GM21529 (cell line): ENCODE measurements at regions not wholly inside any gene's neighbourhood (a gene's known extent, or its start where the extent isn't known, plus 50 kb on each side); places are given as distances from the start of the nearest gene placed in this dataset.
A peak's percentile ranks its signal among the peaks of the same experiment; 100 is the strongest.

Experiments used
- ATAC-seq: cut with Tn5 transposase; IDR thresholded peaks from one replicate; pipeline ENCODE4 v1.9.1; 2021; ENCODE audit not compliant: unreplicated experiment

DNA sequence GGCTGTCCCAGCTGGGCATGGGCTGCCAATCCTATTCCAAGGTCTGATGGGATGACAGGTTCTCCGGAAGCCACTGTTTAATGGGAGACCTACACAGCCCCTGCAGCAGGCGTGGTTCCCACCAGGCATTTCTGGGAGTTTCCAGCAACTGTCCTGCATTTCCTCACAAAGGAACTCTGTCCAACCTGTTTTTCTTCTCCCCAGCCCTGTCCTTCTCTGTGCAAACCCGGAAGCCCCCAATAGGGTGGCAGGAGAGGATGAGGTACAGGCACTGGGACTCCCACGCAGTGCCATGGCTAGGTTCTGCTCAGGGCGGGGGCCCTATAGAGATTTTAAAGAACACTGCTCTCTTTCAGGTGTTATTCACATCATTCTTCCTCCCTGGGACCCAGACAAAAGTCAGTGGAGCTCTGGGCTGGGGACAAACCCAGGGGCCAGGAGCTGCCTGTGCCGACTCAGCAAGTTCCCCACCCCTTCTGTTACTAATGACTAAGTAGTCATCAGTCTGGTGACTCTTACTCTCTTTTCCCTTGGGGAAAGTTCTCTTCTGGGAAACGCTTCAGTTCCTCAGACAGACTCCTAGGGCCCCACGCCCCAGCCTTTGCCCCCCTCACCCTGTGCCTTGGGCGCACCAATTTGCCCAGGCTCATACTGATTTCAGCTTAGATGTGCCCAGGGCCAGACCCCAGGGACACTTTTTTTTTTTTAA, 97.7 kb downstream of the CD47 start:
- ATAC-seq = peak; percentile 71

DNA sequence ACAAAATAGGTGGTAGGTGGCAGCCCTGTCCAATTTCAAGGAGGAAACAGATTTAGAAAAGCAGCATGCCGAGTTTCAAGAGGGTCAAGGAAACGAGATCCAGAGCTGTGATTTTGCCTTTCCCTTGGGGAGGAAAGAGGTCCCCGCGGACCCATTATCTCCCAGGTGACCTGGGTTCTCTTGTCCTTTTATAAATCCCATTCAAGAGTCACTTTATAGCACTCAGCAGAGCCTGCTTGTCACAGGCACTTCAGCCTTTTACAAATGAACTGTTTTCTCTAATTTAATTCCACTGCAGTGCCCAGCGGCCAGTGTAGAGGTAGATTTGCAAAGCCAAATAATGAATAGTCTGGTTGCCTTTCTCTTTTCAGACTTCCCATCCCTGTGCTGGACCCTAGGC, 99.9 kb downstream of the CD47 start:
- no peak for ATAC-seq

DNA sequence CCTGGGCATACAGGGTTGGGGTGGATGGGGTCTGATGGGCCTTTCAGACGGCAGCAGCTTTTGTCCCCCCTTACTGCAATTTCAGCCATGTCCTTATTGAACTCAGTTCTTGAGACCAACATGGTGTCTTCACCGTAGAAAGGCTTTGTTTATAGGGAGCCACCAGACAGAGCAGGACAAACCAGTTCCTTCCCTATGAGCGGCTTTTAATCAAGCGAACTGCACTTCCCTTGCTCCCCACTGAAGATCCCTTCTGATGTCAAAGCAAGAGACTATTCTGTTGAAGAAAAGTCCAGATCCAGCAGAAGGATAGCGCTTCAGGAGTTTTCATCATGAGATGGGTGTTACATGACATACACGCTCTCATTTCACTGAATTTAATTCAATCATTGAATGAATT, 100.4 kb downstream of the CD47 start:
- no peak for ATAC-seq

DNA sequence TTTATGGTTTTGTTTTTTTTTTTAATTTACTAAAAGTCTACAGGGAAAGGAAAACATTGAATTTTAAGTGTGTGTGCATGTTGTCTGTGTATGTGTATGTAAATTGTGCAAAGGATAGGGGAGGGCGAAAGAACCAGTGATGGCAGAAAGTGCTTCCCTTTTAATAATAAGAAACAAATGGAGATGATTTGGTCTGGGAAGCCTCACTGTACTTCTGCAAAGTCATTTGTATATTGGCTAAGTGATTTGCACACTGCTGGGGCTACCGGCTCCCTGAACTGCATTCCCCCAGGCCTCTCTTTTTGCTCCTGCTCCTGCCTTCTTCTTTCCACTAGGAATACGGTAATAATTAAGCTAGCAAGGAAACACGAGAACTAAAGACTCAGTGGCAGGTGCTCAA, 101.2 kb downstream of the CD47 start:
- ATAC-seq = no peak

DNA sequence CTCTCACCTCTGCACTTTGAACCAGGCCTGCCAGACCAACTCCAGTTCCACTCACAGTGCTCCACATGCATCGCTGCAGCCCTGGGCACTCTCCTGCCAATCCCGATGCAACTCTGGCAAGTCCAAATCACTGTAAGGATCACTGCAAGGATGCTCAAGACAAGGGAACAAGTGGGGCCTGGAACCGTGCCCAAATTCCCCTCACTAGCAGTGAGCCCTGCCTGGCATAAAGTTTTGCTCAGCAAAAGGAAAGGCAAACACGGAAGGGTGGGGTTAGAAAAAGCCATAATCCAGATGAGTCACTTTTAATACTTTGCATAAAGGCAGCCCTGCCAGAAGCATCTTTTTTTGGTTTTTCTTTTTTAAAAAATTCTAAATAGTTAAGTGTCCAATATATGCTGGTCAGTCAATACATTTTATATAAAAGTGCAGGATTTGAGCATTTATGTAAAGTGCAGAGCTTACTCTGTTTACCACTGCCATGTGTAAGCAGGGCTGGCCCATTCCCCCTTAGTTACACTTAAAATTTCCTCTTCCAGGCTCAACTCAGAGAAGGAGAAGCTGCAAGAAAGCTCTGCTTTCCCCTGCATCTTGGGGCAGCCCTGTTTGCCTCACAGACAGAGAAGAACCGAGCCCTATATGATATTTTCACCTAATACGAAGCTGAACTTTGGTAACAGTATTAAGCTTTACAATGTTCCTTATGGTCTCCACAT, 102.2 kb downstream of the CD47 start:
- ATAC-seq = no peak

DNA sequence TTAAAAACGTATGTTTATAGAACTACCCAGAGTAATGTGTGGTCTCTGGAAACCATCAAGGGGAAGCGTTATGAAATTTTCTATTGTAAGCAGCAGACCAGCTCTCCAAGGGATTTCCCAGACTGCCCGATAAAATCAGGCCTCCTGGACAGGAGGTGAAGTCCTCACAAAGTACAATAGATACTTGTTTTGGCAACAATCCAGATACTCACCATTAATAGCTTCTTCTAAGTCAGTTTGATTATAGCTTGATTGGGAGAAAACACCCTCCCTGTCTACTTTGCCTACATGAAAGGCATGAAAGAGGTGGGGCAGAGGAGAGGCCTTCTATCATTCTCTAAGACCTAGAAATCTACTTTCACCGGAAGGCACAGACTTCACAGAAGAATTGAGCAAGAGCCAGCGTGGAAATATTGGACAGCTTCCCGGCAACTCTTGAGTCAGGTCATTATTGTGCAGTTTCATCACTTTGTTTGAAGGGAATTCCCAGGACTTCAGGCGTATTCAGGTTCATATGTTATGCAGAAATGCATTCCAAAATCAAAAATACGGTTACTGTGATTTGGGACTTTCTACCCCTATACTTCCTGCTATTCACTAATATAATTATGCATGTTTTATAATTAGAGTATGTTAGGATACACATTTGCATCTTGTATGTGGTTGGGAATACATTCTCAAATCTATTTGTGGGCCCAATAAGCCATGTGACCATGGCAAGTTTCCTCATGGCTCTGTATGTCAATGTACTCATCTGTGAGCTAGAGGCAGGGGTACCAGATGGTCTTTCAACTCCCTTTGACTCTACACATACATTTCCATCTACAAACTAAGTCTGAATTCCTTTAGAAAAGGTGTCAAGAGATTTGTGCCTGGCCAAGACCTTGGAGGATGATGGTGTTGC, 103.5 kb downstream of the CD47 start:
- no peak for ATAC-seq

DNA sequence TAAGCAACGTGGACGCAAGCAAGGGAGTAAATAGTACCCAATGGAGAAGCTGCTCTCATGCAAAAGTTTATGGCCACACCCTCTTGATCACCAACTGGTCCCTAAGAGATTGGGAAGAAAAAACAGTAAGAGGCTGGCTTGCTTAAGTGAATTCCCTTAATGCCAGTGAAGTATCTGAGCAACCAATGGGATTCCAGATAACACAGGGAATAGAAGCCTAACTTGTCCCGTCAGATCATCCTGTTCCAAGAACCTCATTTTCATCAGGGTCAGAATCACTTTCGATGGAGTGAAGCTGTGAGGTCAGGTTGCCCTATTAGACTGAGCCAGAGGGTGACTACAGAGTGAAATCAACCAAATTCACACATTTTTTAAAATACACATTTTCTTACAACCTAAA, 104.3 kb downstream of the CD47 start:
- ATAC-seq = no peak

DNA sequence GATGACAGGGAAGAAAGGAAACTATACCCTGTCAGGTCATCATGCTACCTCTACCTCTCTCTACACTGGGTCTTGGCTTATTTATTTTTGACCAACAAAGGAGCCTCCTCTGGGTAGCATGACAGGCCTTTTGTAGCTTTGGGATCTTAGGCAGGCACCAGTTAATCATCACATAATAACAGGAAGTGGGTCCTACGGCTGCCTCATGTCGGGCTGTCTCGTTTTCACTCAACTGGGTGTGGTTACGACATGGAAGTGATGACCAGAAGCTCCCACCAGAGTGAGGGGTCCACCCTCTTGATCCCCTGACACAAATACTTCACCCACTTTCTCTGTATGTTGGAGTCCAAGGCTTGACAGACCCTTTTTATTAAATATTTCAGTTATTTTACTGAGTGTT, 105.3 kb downstream of the CD47 start:
- ATAC-seq = peak; percentile 96

DNA sequence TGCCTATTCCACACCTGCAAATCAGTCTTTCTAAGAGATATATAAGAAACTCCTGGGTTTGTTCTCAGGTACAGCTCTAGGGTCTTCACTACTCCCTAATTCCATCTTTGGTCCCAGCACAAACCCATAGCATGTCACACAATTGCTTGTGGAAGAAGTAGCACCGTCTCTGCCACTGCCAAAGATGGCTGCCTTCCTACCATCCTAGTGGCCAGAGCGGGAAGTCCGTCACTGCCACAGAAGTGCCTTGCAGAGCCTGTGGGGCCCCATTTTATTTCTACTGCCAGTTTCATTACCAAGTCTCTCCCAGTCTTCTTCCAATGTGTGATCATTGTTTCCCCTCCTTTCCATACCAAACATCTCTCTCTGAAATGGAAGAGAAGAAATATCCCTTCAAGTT, 107.6 kb downstream of the CD47 start:
- ATAC-seq = no peak

DNA sequence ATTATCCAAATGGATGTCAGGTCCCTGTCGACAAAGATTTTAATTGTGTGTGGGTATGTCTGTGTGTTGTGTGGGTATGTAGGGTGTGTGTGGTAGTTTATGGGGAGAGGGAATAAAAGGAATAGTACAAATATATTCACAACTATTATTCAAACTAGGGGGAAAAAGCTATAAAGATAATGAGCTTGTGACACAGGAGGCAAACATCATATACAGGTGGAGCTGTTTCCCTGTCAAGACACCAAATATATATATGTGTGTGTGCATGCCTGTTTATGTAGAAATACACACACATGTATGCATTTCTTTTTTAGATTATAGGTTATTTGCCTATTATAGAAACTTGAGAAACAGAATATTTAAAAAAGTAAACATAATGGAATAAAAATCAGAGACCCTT, 108.7 kb downstream of the CD47 start:
- ATAC-seq = no peak

DNA sequence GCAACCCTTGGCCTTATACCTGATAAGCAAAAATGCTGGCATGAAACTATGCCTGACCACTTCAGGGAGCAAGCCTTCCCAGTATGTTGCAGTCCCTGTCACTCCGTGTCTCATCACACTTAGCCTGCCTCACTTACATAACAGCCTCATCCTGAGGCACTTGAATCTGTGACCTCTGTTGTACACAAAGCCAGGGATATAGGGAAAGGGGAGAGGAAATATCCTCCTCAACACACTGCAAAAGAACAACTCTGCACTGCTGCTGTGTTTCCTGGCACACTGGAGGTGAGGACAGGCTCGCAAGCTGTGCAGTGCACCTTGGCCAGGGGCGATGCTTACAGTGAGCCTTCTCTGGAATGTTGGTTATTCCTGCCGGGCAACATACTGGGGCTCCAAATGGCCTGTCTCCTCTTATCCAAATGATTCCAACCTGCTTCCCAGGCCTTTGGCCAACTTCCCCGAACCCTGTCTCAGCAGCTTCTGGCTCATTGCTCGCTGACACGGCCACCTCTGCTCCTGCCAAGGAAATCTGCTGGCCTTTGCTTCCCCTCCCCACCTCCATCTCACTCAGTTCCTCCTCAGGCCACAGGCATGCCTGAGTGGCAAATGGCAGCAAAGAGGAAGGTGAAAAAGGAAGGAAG, 109.2 kb downstream of the CD47 start:
- ATAC-seq = no peak

DNA sequence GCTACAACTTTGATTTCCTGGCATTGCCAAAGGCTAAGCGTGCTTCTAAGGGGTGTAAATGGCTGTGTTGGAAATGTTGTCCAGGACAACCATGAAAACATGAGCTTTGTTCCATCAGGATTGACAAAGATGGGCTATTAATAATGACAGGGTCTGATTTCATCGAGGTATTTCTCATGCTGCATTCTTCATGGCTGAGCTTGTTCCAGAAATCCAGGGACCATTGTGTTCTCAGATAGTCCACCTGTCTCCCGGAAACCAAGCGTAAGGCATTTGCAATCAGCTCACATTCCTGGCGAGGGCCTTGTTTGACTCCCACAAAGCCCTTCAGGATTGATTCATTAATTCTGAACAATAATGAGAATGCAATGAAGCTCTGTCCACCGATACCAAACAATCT, 111.3 kb downstream of the CD47 start:
- no peak for ATAC-seq

DNA sequence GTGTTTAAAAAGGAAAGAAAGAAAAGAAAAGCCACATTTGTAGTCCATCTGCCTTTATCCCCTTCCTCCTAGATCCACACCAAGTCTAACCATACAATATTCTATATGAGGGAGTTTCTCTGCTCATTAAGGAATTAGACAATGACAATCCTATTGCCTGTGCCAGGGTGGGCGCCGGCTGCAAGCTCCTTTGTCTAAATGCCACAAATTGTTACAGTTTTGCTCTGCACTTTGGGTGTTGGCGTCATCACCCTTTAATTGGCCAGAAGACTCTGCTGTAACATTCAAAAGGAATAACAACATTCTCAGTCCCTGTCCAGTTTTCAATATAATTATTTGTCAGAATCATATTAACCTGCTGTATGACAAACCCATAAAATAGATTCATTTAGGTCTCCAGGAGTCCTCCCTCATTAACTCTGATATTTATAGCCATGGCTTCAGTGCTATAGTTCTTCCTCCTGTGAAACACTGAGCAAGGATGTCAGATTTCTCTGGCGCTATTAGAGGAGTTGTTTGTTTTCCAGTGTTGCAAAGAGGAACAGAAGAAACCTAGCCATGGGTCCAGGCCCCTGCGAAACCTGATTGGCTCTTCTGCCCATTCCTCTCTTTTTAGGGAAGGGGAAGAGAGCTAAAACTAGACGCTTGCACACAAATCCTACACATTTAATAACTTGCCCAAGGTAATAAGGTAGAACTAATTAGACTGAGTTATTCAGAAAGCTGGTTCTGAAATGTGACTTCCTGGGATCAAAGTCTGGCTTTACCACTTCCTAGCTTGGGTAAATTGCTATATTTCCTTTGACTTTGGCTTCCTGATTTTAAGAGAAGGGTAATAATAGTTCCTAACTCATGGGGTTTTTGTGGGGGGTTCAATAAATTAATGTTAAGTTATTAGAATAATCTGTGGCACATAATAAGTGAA, 112.4 kb downstream of the CD47 start:
- ATAC-seq = no peak

DNA sequence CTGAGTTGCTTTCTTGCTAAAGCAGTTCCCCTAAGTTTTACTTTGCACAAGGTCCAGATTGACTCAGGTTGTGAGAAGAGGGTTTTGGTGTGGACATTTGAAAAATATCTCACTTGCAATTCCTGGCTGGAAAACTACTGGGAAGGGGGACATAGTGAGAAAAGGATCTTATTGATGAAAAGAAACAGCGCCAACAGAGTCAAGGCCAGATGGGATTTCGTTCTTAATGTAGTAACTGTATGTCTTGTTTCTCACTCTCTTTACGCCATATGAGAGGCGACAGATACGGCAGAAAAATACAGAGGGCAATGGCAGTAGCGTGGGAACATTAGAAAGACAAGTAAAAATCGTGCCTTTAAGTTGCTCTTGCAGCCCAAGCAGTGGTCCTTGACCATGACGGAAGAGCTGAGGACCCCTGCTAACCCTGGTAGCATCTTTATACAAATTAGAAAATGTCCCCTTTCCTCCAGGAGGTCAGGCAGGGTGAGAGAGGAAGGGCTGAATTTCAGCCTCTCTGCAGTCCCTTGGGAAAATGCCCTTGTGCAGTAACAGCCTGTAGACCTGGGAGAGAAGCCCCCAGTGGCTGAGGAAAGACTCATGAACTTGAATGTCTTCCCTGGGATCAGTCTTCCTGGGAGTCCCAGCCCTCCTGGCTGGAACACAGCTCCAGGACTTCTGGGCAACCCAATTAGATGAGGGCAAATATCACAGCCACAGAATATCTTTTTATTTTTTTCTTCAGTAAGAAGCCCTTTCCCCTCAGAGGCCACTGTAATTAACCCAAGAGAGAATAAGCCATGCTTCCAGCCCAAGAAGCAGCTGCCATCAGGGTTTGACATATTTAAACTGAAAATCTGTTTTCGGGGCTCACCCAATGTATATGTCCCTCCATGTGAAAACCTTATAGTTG, 113.4 kb downstream of the CD47 start:
- no peak for ATAC-seq

DNA sequence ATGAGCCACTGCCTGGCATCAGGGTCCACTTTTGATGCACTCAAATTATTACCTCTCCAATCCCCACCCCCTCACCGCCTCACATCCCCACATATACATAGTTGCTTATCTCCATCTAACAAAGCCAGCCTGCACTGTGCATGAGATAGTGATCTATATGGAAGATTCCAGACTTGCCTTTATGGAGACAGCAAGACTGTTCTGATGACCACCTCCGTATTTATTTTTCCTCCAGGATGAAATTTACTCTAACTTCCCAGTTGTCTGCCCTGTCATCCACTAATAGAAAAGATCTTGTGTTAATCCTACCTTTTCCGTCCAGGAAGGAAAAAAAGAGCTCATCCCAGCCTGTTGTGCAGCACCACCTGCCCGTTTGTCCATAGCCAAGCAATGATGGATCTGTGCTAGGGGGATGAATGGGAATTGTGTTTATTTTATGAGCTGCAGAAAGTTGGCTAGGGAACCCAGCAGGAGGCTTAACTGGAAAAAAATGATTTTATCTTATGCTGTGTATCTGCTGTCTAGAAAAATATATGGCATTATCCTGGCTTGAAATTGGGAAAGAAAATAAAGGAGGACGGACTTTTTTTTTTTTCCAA, 114.5 kb downstream of the CD47 start:
- ATAC-seq = no peak

DNA sequence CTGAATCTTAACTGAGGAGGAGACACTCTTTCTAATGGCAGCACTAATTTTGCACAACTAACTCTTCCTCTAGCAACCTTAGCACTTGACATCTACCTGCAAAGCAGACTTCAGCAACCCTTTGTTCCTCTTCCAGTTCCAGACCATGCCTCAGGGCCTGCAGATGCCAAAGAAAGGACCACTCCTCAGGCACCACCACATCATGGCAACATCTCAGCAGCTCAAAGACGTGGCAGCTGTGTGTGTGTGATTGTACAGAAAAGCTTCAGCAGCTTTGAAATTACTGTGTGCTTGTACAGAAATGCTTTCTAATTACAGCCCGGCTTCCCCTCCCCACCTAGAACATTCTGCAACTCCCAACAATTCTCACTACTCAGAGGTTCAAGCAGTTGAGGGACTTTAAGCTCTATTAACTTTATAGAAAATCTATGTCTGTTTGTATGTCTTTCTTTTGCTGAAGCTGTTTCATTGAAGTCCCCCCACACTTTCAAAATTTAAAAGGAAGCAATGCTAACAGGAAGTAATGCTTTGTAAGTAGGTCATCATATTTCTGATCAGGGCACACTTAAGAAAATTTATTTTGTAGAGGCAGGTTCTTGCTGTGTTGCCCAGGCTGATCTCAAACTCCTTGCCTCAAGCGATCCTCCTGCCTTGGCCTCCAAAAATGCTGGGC, 115.2 kb downstream of the CD47 start:
- ATAC-seq = no peak

DNA sequence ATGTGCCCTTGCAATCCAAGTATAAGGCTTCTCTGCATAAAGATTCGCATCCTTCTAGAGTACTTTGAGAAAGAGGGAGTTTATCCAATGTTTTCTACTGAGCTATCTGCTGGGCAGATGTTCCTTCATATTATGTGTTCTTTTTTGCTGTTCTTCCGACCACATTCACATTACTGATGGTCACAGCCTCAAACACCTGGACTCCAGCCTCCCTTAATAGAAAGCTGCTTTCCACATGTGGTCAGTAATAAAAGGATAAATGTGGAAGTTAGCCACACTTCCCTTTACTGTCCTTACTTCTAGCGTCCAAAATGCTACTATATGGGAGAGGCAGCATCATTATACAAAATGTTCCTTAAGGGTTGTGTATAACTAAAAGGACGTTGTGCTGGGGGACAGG, 116.9 kb downstream of the CD47 start:
- no peak for ATAC-seq

DNA sequence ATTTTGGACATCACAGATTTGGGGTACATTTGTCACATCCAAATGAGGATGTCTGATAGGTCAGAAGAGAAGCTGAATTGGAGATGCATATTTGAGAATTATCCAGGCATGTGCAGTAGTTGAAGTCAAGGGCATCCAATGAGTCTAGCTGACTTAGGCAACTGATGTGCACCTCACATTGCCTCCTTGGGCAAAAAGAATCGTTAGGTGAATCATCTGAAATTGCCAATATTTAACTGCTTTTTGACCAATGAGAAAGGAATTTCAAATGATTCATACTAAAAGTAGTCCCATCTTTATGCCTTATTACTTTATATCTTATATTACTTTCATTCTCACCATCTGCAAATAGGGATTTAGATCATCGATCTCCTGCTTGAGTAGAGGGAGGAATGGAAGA, 117.7 kb downstream of the CD47 start:
- no peak for ATAC-seq
